Activated CD4-positive, alpha-beta T cell treated with anti-CD3 and anti-CD28 coated beads, Interleukin-2, amount 50 U/mL, for 1 hour (primary cell): ENCODE measurements at regions not wholly inside any gene's neighbourhood (a gene's known extent, or its start where the extent isn't known, plus 50 kb on each side); places are given as distances from the start of the nearest gene placed in this dataset.

Experiments used
- DNase-seq: peaks from one replicate; pipeline ENCODE4 v3.0.0-alpha.2; 2020

- DNase-seq, result no peak
Observed at GRCh38 chr22:49561976-49562375, 265.7 kb downstream of the BRD1 start.

- DNase-seq, result no peak
Observed at GRCh38 chr22:49561338-49561737, 266.3 kb downstream of the BRD1 start.

DNA sequence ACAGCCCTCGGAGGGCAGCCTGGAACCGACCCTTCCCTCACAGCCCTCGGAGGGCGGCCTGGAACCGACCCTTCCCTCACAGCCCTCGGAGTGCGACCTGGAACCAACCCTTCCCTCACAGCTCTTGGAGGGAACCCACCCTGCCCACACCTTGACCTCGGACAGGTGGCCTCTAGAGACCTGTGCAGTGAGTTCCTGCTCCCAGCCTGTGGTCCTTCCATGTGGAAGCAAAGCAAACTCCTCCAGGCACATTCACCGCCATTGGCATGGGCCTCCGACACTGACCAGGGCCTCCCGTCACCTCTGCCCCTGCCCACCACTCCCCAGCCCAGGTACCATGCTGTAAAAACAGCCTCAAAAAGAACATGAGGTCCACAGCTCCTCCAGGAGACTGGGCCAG, 272.1 kb downstream of the BRD1 start:
- DNase-seq, result no peak

DNA sequence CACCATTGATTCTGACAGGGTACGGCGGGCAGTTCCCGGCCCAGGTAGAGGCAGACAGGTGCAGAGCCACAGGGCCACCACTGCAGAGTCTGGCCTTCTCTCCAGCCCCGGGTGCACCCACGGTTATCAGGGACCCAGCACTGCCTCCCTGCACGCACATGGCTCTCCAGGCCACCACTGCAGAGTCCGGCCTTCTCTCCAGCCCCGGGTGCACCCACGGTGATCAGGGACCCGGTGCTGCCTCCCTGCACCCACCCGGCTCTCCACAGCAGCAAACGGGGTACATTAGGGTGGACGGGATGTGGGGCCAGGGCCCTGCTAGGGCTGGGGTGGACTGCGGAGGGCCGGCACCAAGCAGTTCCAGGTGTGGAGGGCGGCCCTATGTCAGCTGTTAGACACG, 272.9 kb downstream of the BRD1 start:
- no peak for DNase-seq

GRCh38 chr22:49554296-49554625, 273.4 kb downstream of the BRD1 start:
- no peak for DNase-seq

- no peak for DNase-seq
Observed at GRCh38 chr22:49553518-49554295, 274.0 kb downstream of the BRD1 start.

DNA sequence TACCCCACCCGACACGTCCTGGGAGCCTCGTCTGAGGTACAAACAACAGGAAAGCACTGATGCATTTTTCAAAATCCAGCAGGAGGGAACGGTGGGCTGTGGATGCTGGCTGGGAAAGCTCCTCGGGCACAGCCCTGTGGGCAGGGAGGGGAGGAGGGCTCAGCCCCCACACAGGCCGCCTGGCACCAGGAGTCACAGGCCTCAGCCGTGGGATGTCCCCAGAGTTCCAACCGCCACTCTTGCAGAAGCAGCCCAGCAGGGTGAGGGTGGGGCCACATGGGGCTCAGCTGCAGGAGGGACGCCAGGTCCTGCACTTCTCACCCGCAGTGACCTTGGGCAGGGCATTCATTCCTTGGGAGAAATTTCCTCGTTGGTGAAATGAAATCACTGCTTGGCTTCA, 274.6 kb downstream of the BRD1 start:
- no peak for DNase-seq

DNA sequence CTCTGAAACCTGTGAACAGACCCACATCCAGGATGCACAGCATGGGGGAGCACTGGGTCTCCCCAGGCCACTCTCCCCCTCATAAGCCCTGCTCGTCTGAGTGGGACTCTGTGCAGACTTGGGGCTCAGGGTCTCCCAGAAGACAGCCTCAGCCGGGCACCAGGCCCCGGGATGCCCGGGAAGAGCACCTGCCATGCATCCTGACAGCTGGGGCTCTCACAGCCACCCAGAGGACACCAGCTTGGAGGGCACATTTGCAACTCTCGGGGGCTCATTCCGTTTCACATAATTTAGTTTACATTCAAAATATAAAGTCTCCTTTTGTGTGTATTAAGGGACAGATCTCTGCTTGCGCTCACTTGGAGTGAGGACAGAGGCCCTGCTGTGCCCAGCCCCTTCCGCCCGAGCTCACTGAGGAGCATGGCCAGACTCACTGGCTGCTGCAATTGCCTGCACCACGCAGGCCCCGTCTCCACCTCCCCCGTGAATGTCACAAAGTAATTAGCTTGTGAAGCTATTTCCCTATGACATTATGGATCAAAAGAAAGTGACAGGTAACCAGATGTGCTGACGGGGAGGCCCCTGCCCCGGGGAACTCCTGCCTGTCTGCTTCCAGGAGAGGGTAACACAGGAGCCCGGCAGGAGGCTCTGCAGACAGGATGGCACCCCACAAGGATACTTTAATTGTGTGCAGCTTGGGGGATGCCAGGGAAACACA, 275.6 kb downstream of the BRD1 start:
- DNase-seq, result no peak

- DNase-seq, result no peak
Observed at GRCh38 chr22:49551446-49551845, 276.2 kb downstream of the BRD1 start.

GRCh38 chr22:49550766-49551362, 276.8 kb downstream of the BRD1 start:
- no peak for DNase-seq

DNA sequence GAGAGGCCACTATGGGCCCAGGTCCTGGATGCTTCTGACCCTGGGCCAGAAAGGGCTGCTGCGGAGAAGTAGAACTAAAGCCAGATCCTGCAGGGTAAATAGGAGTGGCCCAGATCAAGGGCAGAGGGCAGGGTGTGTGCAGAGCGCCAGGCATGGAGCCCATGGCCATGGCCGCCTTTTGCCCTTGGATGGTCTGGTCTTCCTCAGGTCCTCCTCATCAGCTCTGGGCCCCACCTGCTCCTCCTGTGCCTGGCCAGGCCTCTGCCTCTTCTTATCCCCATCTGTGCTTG, 277.6 kb downstream of the BRD1 start:
- DNase-seq, result no peak

DNA sequence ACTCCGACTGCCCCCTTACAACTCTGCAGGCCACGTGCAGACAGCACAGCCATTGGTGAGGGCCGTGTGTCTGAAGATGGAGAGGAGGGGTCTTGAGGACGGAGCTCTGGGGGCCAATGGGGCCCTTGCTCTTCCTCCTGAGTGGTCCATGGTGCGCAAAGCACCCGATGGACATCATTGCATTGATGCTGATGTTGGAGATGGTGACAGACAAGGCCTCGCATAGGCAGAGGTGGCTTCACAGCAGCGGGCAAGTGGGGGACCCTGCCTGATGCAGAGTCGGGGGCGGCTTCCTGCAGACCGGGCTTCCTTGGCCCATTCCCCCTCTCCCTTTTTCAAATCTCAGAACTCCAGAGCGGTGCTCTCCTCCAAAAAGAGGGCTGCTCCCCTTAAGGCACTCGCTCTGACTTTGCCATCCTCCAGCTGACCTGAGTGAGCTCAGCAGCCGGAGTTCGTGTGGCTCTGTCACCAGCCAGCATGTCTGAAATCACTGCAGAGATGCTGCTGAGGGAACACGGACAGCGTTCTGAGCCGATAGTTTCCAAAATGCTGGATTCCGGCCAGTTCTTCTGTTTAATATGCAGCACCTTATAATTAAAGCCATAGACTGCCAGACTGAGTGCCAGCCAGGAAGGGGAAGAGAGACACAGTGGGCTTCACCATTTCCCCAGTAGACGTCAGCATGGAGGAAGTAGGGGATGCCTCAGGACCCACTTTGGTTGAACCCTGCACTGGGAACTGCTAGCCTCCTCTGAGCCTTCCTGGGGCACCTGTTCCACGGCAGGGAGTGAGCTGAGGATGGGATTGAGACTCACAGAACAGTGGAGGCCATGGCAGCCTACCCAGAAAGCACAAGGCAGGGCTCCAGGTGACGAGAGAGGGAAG, 278.2 kb downstream of the BRD1 start:
- DNase-seq, result no peak

GRCh38 chr22:49548356-49549202, 279.1 kb downstream of the BRD1 start:
- DNase-seq, result no peak

GRCh38 chr22:49547751-49548239, 279.9 kb downstream of the BRD1 start:
- no peak for DNase-seq

DNA sequence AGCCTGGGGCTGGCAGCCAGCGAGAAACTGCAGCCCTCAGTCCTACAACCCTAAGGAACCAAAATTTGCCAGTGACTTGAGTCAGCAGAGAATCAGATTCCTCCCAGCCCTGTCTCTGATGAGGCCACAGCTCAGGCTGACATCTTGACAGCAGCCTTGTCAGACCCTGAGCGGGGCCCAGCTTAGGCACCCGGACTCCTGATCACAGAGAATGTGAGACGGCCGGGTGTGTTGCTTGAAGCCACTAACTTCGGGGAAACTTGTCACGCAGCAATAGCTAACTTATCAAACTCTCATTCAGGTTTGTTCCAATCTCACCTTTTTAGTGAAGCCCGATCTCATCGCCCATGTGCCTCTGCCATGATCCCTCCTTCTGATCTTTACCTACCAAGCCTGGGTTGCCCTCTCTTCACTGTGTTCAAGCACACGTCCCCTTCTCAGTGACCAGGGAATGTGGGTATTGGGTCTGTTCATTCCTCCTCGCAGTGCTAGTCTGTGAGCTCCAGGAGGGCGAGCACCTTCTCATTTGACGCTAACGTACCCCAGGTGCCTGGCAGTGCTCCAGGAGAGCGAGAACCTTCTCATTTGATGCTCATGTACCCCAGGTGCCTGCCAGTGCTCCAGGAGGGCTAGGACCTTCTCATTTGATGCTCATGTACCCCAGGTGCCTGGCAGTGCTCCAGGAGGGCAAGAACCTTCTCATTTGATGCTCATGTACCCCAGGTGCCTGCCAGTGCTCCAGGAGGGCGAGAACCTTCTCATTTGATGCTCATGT, 280.7 kb downstream of the BRD1 start:
- no peak for DNase-seq

DNA sequence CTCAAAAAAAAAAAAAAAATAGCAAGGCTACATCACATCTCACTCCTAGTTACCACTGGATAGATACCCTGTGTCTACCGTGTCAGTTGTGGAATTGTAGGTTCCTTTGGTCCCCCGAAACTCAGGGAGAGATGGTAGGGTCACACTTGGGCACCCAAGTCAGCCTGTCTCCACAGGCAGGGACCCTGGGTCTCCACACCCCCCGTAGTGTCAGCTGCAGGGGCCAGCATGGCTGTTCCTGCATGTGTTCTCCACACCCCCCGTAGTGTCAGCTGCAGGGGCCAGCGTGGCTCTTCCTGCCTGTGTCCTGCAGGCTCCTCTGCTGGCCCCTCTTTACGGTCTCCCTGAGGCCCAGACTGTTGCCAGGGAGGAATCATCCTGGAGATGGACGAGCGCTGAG, 282.1 kb downstream of the BRD1 start:
- no peak for DNase-seq

DNA sequence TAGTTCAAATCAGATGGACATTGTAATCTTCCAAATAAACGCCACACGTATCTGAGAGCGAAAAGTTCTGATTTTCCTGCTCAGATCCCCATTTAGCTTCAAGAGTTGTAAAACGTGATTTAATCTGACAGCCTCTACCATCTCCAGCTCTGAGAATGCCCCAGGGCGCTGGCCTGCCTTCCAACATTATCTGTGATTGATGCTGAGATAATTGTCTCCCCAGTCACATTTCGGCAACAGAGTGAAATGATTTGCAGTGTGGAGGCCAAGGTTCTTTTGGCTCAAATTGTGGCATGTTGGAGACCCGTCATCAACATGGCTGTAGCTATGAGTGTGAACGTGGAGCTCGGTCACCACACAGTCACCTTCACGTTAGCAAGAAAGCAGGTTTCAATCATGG, 283.4 kb downstream of the BRD1 start:
- no peak for DNase-seq

- no peak for DNase-seq
Observed at GRCh38 chr22:49543876-49544275, 283.8 kb downstream of the BRD1 start.

DNA sequence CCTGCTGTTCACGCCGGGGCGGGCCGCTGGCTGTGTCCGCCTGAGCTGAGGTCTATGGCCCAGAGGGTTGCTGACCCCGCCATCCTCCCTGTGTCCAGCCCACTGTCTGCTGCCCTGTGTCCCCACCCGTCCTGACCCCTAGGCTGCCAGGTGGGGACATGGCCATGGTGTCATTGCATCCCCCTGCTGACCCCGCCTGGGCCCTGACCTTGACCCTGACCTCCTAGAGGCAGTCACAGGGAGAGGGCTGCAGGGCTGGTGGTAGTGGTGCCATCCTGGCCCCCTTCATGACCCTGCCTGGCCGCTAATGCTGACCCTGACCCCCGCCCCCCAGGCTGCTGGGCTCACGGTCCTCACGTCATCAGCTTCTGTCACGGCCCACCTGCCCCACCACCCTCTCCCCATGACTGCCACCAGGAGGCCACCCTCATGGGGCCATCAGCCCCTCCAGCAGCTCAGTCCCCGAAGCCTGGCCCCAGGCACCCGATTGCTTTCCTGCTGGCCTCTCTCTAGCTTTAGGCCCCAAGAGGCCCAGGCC, 285.9 kb downstream of the BRD1 start:
- DNase-seq, result no peak

DNA sequence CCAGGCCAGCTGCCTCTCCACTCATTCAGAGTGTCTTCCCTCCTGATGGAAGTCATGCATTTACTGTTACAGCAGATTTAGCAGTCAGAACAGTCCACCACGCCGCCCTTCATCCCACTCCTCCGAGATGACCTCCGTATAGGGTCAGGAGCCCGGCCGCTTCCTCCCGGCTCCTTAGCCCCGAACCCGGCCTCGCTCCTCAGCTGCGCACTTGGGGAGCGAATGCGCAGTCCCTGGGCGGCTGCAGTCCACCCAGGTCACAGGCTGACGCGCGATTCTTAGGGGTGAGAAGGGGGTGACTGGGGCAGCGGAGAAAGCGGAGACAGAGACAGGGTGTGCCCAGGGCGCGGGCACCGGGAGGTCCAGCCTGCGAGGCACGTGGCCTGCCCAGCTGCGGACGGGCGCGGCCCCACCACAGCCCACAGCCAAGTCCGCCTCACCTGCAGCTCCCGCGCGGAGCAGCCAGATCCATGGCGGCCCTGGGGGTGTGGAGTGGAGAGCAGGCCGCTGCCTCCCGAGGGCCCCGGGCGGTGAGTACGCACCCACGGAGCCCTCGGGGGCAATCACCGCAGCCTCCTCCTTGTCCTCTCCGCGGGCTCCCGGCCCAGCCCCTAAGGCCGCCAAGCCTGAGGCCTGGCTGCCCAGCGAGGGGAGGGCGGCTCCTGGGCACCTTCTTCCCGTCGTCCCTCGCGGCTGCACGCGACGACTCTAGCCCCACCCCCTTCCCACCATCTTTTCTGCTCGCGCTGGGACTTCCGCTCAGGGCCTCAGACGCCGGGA, 286.6 kb downstream of the BRD1 start:
- DNase-seq, result no peak
